Neural cell (in vitro differentiated cells): ENCODE measurements at regions not wholly inside any gene's neighbourhood (a gene's known extent, or its start where the extent isn't known, plus 50 kb on each side); places are given as distances from the start of the nearest gene placed in this dataset.

ENCODE experiments used
- CTCF ChIP-seq: fragments of 450-650 bp; IDR thresholded peaks from 2 replicates; pipeline ENCODE4 v1.5.1; 2014; ENCODE audit warnings: antibody characterized with exemption, mild to moderate bottlenecking, moderate library complexity; ENCODE audit not compliant: poor library complexity, severe bottlenecking
- EP300 ChIP-seq: fragments of 450-650 bp; conservative IDR thresholded peaks from 2 replicates; pipeline ENCODE4 v1.6.1; 2014; ENCODE audit warnings: antibody characterized with exemption, mild to moderate bottlenecking, moderate library complexity; ENCODE audit not compliant: poor library complexity, severe bottlenecking
- EZH2 ChIP-seq: fragments of 200-600, 300-800 bp; shearing (Covaris generic), sonication (generic); IDR thresholded peaks from 2 replicates; pipeline ENCODE4 v1.6.1; 2014; ENCODE audit warnings: antibody characterized with exemption, low read length, borderline replicate concordance, mild to moderate bottlenecking; ENCODE audit not compliant: insufficient read depth, poor library complexity, severe bottlenecking
- MXI1 ChIP-seq: fragments of 450-650 bp; conservative IDR thresholded peaks from 2 replicates; pipeline ENCODE4 v1.6.1; 2014; ENCODE audit warnings: antibody characterized with exemption, mild to moderate bottlenecking; ENCODE audit not compliant: poor library complexity, severe bottlenecking
- POLR2AphosphoS5 ChIP-seq: IDR thresholded peaks from 2 replicates; pipeline ENCODE4 v1.6.1; 2012
- RAD21 ChIP-seq: fragments of 450-650 bp; conservative IDR thresholded peaks from 2 replicates; pipeline ENCODE4 v1.6.1; 2014; ENCODE audit warnings: antibody characterized with exemption, mild to moderate bottlenecking, moderate library complexity
- REST ChIP-seq: IDR thresholded peaks from 2 replicates; pipeline ENCODE4 v1.6.1; 2012; ENCODE audit warnings: borderline replicate concordance
- SMC3 ChIP-seq: fragments of 450-650 bp; conservative IDR thresholded peaks from 2 replicates; pipeline ENCODE4 v1.6.1; 2014; ENCODE audit warnings: antibody characterized with exemption, mild to moderate bottlenecking, moderate library complexity; ENCODE audit not compliant: poor library complexity

GRCh38 chrX:7987160-7988012 lies 60.2 kb upstream of the PNPLA4 start:
- TF ChIP-seq CTCF = no peak
- no peak for TF ChIP-seq EP300
- TF ChIP-seq POLR2AphosphoS5 = no peak
- no peak for TF ChIP-seq SMC3
- TF ChIP-seq RAD21 = no peak
- TF ChIP-seq EZH2 = no peak
- no peak for TF ChIP-seq MXI1
- no peak for TF ChIP-seq REST
